Right lobe of liver (tissue), 6 donors: ENCODE measurements at regions not wholly inside any gene's neighbourhood (a gene's known extent, or its start where the extent isn't known, plus 50 kb on each side); places are given as distances from the start of the nearest gene placed in this dataset.

ENCODE experiments used
- ATAC-seq, 4 donors: fragments of 200-7000 bp; cut with Tn5 transposase; one replicate each; pipeline ENCODE4 v1.9.1; 2020; ENCODE audit warnings: mild to moderate bottlenecking in 4 of 4, moderate library complexity in 4 of 4
- DNase-seq, 3 donors: peaks; one replicate each; pipeline ENCODE4 v3.0.0-alpha.2; 2020
- H3K27ac ChIP-seq, 3 donors: fragments of 200-600 bp; one replicate each; pipeline ENCODE4 v1.8.0; 2022
- H3K27me3 ChIP-seq, 2 donors: fragments of 200-600 bp; one replicate each; pipeline ENCODE4 v1.8.0; 2022
- H3K36me3 ChIP-seq, 4 donors: fragments of 200-600 bp; sonication (generic) in 1 of 4; one replicate each; pipeline versions ENCODE4 v1.5.1 to v1.8.0; 2017 to 2022; ENCODE audit warnings: control low read depth in 1 of 4
- H3K4me1 ChIP-seq, 4 donors: fragments of 200-600 bp; sonication (generic) in 1 of 4; one replicate each; pipeline versions ENCODE4 v1.5.1 to v1.8.0; 2017 to 2022; ENCODE audit warnings: control low read depth in 1 of 4
- H3K4me3 ChIP-seq, 3 donors: fragments of 200-600 bp; one replicate each; pipeline ENCODE4 v1.8.0; 2022
- H3K9me3 ChIP-seq, 4 donors: fragments of 200-600 bp; sonication (generic) in 1 of 4; one replicate each; pipeline versions ENCODE4 v1.5.1 to v1.8.0; 2017 to 2022; ENCODE audit warnings: control low read depth in 1 of 4
- POLR2A ChIP-seq: fragments of 450-650 bp; IDR thresholded peaks from one replicate; pipeline ENCODE4 v1.6.1; 2017; ENCODE audit warnings: antibody characterized with exemption, mild to moderate bottlenecking
- WGBS: methylation state at CpG from one replicate; pipeline ENCODE4 v1.1.6; 2018; ENCODE audit warnings: low coverage, low lambda C conversion rate; ENCODE audit not compliant: insufficient coverage; ENCODE audit errors: missing lambda C conversion rate; 5-methylcytosine and 5-hydroxymethylcytosine counted together
- intact Hi-C, 2 donors: fragments of 100-400 bp; cut with DNase I; formaldehyde crosslinking; loops; one replicate each; pipeline versions ENCODE4 v1.11.2 to v1.14.1; 2022
- TF ChIP-seq, protein P1 (sequence below), 4 donors: fragments of 200-600 bp in 3 of 4; fragments of 450-650 bp in 1 of 4; IDR thresholded peaks; one replicate each; pipeline versions ENCODE4 v1.5.1 to v1.8.0; 2016 to 2022; ENCODE audit warnings: antibody characterized with exemption in 4 of 4, mild to moderate bottlenecking in 2 of 4
- donor health status: DM: no; HTN: yes; CAD: no.
- donor health status: DM: no; HTN: no; CAD: no.
- donor health status: DM: no; HTN: no; CAD: no.
- donor health status: DM: no; HTN: yes; CAD: no.
- donor health status: DM: no; HTN: yes; CAD: no.

- H3K9me3 ChIP-seq = no peaks in the 10 kb centered on the region
- intact Hi-C loops = no loop called here
- ATAC-seq (peak; percentile 21 to 42 (median 24)), DNase-seq (no peak)
- WGBS = 57% methylated on average over 1 of the region's 2 CpGs
- H3K4me3 ChIP-seq = no peak overlapping the region
- no peaks in the 10 kb centered on the region for H3K4me1 ChIP-seq
- no peaks in the 10 kb centered on the region for H3K27me3 ChIP-seq
- no peak overlapping the region for H3K27ac ChIP-seq
- TF ChIP-seq, protein P1, sequence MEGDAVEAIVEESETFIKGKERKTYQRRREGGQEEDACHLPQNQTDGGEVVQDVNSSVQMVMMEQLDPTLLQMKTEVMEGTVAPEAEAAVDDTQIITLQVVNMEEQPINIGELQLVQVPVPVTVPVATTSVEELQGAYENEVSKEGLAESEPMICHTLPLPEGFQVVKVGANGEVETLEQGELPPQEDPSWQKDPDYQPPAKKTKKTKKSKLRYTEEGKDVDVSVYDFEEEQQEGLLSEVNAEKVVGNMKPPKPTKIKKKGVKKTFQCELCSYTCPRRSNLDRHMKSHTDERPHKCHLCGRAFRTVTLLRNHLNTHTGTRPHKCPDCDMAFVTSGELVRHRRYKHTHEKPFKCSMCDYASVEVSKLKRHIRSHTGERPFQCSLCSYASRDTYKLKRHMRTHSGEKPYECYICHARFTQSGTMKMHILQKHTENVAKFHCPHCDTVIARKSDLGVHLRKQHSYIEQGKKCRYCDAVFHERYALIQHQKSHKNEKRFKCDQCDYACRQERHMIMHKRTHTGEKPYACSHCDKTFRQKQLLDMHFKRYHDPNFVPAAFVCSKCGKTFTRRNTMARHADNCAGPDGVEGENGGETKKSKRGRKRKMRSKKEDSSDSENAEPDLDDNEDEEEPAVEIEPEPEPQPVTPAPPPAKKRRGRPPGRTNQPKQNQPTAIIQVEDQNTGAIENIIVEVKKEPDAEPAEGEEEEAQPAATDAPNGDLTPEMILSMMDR (IDR thresholded peaks at IDR 0.05) = no peak
- no peak for TF ChIP-seq POLR2A
- no peaks in the 10 kb centered on the region for H3K36me3 ChIP-seq
These were observed 259.2 kb upstream of the CRY1 start for GRCh38 chr12:107352347-107353081.

GRCh38 chr12:107353312-107353711 is 260.0 kb upstream of the CRY1 start:
- no peaks in the 10 kb centered on the region for H3K4me1 ChIP-seq
- no peak overlapping the region for H3K27ac ChIP-seq
- intact Hi-C loops = no loop called here
- H3K27me3 ChIP-seq = no peaks in the 10 kb centered on the region
- H3K9me3 ChIP-seq = no peaks in the 10 kb centered on the region
- WGBS = 86% methylated on average over 1 of the region's 2 CpGs
- H3K36me3 ChIP-seq = no peaks in the 10 kb centered on the region
- ATAC-seq (no peak), DNase-seq (no peak)
- no peak overlapping the region for H3K4me3 ChIP-seq
- TF ChIP-seq, protein P1 (IDR thresholded peaks at IDR 0.05) = no peak
- no peak for TF ChIP-seq POLR2A

GRCh38 chr12:107355004-107355565 is 261.7 kb upstream of the CRY1 start:
- no peak overlapping the region for H3K27ac ChIP-seq
- no peak for DNase-seq
- H3K27me3 ChIP-seq = no peaks in the 10 kb centered on the region
- intact Hi-C loops = no loop called here
- TF ChIP-seq, protein P1 (IDR thresholded peaks at IDR 0.05) = no peak
- TF ChIP-seq POLR2A = no peak
- H3K9me3 ChIP-seq = no peaks in the 10 kb centered on the region
- H3K4me3 ChIP-seq = no peak overlapping the region
- ATAC-seq = no peak
- no peaks in the 10 kb centered on the region for H3K4me1 ChIP-seq
- H3K36me3 ChIP-seq = no peaks in the 10 kb centered on the region
- WGBS = 73% methylated on average over 10 of the region's 10 CpGs

GRCh38 chr12:107355612-107356011 is 262.3 kb upstream of the CRY1 start:
- intact Hi-C loops = no loop called here
- TF ChIP-seq, protein P1 (IDR thresholded peaks at IDR 0.05) = no peak
- TF ChIP-seq POLR2A = no peak
- WGBS = 25% methylated on average over 1 of the region's 1 CpG

More at GRCh38 chr12:107355612-107356011, 262.3 kb upstream of the CRY1 start:
- H3K36me3 ChIP-seq = no peaks in the 10 kb centered on the region
- no peaks in the 10 kb centered on the region for H3K9me3 ChIP-seq
- DNase-seq = no peak
- no peak for ATAC-seq
- H3K27ac ChIP-seq = no peak overlapping the region
- H3K4me1 ChIP-seq = no peaks in the 10 kb centered on the region
- no peak overlapping the region for H3K4me3 ChIP-seq
- H3K27me3 ChIP-seq = no peaks in the 10 kb centered on the region
